H1 (cell line): ENCODE measurements at regions not wholly inside any gene's neighbourhood (a gene's known extent, or its start where the extent isn't known, plus 50 kb on each side); places are given as distances from the start of the nearest gene placed in this dataset.

Experiments used
- BACH1 ChIP-seq: IDR thresholded peaks from 2 replicates; pipeline ENCODE4 v1.6.1; 2012; ENCODE audit warnings: low read length, improper control_type of control experiment
- GTF2F1 ChIP-seq: IDR thresholded peaks from 2 replicates; pipeline ENCODE4 v1.6.1; 2012; ENCODE audit warnings: low read depth, low read length, improper control_type of control experiment, borderline replicate concordance
- JUN ChIP-seq: IDR thresholded peaks from 2 replicates; pipeline ENCODE4 v1.6.1; 2011; ENCODE audit warnings: low read depth, mild to moderate bottlenecking, improper control_type of control experiment, low read length
- TBP ChIP-seq: IDR thresholded peaks from 2 replicates; pipeline ENCODE4 v1.6.1; 2011; ENCODE audit warnings: low read depth, low read length, improper control_type of control experiment

DNA sequence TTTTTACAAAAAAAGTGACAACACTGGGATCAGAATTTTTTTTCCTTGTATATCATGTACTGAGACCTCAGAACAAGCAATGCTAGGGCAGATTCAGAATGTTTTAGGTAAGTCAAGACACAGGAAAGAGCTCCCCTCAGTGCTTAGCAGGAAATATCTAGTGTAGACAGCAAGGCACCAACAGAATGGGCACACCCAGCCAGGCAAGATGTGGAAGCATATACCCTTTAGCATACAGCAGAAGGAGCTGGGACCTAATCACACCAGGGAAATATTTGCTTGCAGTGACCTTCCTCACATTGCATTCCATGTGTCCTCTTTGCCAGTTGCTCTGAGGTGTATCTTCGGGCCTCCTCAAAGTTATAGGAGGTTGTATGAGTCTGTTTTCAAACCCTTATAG is 497.6 kb upstream of the LRRN3 start (continued):
- TF ChIP-seq TBP (no peak), BACH1 (no peak), JUN (no peak), GTF2F1 (no peak)
